C4-2B (cell line): ENCODE measurements at regions not wholly inside any gene's neighbourhood (a gene's known extent, or its start where the extent isn't known, plus 50 kb on each side); places are given as distances from the start of the nearest gene placed in this dataset.

ENCODE experiments used
- CTCF ChIP-seq: fragments of 450-650 bp; conservative IDR thresholded peaks from 2 replicates; pipeline ENCODE4 v1.5.1; 2017; ENCODE audit warnings: mild to moderate bottlenecking
- ZFX ChIP-seq: fragments of 450-650 bp; IDR thresholded peaks from 2 replicates; pipeline ENCODE4 v1.6.1; 2017

GRCh38 chr3:65230261-65231139 lies 542.7 kb upstream of the ADAMTS9 start:
- no peak for TF ChIP-seq CTCF
- no peak for TF ChIP-seq ZFX
